CD4-positive, alpha-beta memory T cell (primary cell): ENCODE measurements at regions not wholly inside any gene's neighbourhood (a gene's known extent, or its start where the extent isn't known, plus 50 kb on each side); places are given as distances from the start of the nearest gene placed in this dataset.

Experiments
- CTCF ChIA-PET: fragments of 350-600 bp; sonication (Branson Sonifier 250); formaldehyde crosslinking; loops from one replicate; lab custom pipeline; 2021; ENCODE audit warnings: inconsistent platforms; ENCODE audit not compliant: partially characterized antibody; lab: Charles Lee
- POLR2A ChIA-PET: fragments of 350-600 bp; sonication (Branson Sonifier 250); formaldehyde crosslinking; loops from one replicate; lab custom pipeline; 2021; ENCODE audit not compliant: partially characterized antibody; lab: Charles Lee
- DNase-seq, 5 donors: peaks; one replicate each; pipeline versions ENCODE4 v3.0.0 to v3.0.0-alpha.2; 2020 to 2022; ENCODE audit warnings: mixed read lengths in 1 of 5
- H3K27ac ChIP-seq: one replicate; pipeline ENCODE4 v1.7.0; 2013; ENCODE audit warnings: low read depth, low read length
- H3K27me3 ChIP-seq: 2 replicates; pipeline ENCODE4 v1.7.0; 2013; ENCODE audit warnings: mild to moderate bottlenecking, low read length, moderate library complexity; ENCODE audit not compliant: insufficient read depth
- H3K36me3 ChIP-seq: 2 replicates; pipeline ENCODE4 v1.7.0; 2013; ENCODE audit warnings: mild to moderate bottlenecking, low read length, moderate library complexity; ENCODE audit not compliant: insufficient read depth
- H3K4me1 ChIP-seq: 2 replicates; pipeline ENCODE4 v1.7.0; 2013; ENCODE audit warnings: mild to moderate bottlenecking, low read length, moderate library complexity; ENCODE audit not compliant: insufficient read depth
- H3K4me3 ChIP-seq, 2 donors: one replicate each; pipeline ENCODE4 v1.7.0; 2013; ENCODE audit warnings: low read length in 2 of 2, mild to moderate bottlenecking in 1 of 2
- H3K9me3 ChIP-seq, 2 donors: one replicate each; pipeline ENCODE4 v1.7.0; 2013; ENCODE audit warnings: low read length in 2 of 2, control low read depth in 1 of 2; ENCODE audit not compliant: control insufficient read depth in 1 of 2
- H3K27ac Mint-ChIP-seq, 7 donors: one replicate each; pipeline ENCODE4 v1.8.0; 2020 to 2021; ENCODE audit warnings: mixed read lengths in 7 of 7, mild to moderate bottlenecking in 6 of 7, inconsistent platforms in 3 of 7, moderate library complexity in 3 of 7
- H3K27me3 Mint-ChIP-seq, 2 donors: one replicate each; pipeline ENCODE4 v1.8.0; 2020 to 2021; ENCODE audit warnings: mixed read lengths in 2 of 2
- H3K36me3 Mint-ChIP-seq, 2 donors: one replicate each; pipeline ENCODE4 v1.8.0; 2020 to 2021; ENCODE audit warnings: mixed read lengths in 2 of 2, inconsistent platforms in 1 of 2, mild to moderate bottlenecking in 1 of 2
- H3K4me1 Mint-ChIP-seq, 4 donors: one replicate each; pipeline ENCODE4 v1.8.0; 2020 to 2021; ENCODE audit warnings: mixed read lengths in 4 of 4, mild to moderate bottlenecking in 1 of 4
- H3K4me3 Mint-ChIP-seq, 8 donors: one replicate each; pipeline ENCODE4 v1.8.0; 2020 to 2021; ENCODE audit warnings: mixed read lengths in 8 of 8, mild to moderate bottlenecking in 7 of 8, moderate library complexity in 6 of 8, inconsistent platforms in 3 of 8
- H3K9me3 Mint-ChIP-seq, 8 donors: one replicate each; pipeline ENCODE4 v1.8.0; 2020 to 2021; ENCODE audit warnings: mixed read lengths in 8 of 8, mild to moderate bottlenecking in 5 of 8, inconsistent platforms in 3 of 8, moderate library complexity in 1 of 8
- intact Hi-C: fragments of 100-400 bp; cut with micrococcal nuclease; formaldehyde crosslinking; loops from one replicate; pipeline ENCODE4 v1.15.1; 2023

GRCh38 chr5:156000115-156000514 is 326.8 kb upstream of the SGCD start:
- H3K27me3 Mint-ChIP-seq, result peaks cover 1 to 3% of the 10 kb centered on the region in 2 donors
- Histone ChIP-seq H3K4me1 (no peaks in the 10 kb centered on the region), H3K36me3 (no peaks in the 10 kb centered on the region), H3K27me3 (no peaks in the 10 kb centered on the region), H3K9me3 (no peaks in the 10 kb centered on the region), H3K4me3 (no peak overlapping the region), H3K27ac (no peak overlapping the region)
- no peaks in the 10 kb centered on the region for H3K36me3 Mint-ChIP-seq
- ChIA-PET CTCF (no interaction called here), POLR2A (no interaction called here)
- no peak for DNase-seq
- H3K4me3 Mint-ChIP-seq, result no peak overlapping the region
- H3K4me1 Mint-ChIP-seq, result no peaks in the 10 kb centered on the region
- peaks cover 0 to 2% (median 0%) of the 10 kb centered on the region in 8 donors for H3K9me3 Mint-ChIP-seq
- intact Hi-C loops, result no loop called here
- no peak overlapping the region for H3K27ac Mint-ChIP-seq

DNA sequence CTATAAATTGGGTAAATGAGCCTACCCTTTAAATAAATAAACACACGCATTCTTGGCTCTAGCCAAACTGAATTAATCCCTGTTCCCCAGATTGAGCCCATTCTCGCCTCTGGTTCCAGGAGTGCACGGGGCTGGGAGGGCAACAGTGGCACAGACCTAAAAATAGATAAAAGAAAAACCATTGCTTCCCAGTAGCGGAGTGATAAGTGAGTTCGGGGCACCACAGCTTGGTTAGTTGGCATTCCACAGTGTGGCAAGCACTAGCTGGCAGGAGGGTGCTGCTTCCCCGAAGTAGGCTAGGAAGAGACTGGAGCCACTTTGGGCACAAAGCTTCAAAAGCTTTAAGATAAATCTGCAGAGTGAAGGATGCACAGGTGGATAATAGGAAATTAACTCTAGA is 322.2 kb upstream of the SGCD start:
- H3K4me3 ChIP-seq, result no peak overlapping the region
- H3K9me3 Mint-ChIP-seq, result peaks cover 0 to 3% (median 0%) of the 10 kb centered on the region in 8 donors
- H3K36me3 ChIP-seq, result no peaks in the 10 kb centered on the region
- ChIA-PET CTCF (no interaction called here), POLR2A (no interaction called here)
- H3K4me1 ChIP-seq, result no peaks in the 10 kb centered on the region
- H3K4me1 Mint-ChIP-seq, result no peaks in the 10 kb centered on the region
- intact Hi-C loops, result no loop called here
- no peak for DNase-seq
- peaks cover 2 to 7% of the 10 kb centered on the region in 2 donors for H3K27me3 Mint-ChIP-seq
- no peak overlapping the region for H3K27ac Mint-ChIP-seq
- no peak overlapping the region for H3K27ac ChIP-seq
- no peak overlapping the region for H3K4me3 Mint-ChIP-seq
- H3K9me3 ChIP-seq, result no peaks in the 10 kb centered on the region
- H3K36me3 Mint-ChIP-seq, result no peaks in the 10 kb centered on the region
- H3K27me3 ChIP-seq, result no peaks in the 10 kb centered on the region

DNA sequence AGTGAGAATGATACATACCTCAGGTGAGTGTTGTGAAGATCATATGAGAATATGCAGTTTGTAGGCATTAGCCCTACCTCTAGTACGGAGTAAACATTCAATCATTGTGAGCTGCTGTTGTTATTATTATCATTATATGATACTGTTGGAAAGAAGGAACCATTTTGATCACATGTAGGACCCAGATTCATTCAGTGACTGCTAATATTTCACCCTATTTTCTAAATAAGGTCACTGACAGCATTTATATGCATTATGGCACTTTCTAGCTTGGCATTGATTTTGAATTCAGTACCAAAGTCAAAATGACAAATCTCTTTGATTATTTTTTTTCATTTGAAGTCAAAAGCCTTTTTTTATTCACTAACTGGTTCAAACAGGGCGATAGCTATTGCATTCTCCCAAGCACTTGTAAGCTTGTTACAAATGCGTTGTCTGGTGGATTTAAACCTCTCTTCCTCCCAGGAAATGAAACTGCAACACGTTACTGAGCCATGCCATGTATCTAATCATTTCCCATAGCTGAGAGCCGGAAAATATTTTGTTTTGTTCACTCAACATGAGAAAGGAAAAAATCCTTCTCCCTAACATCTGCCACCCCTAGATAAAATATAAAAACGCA is 320.8 kb upstream of the SGCD start:
- intact Hi-C loops, result no loop called here
- peaks cover 2 to 7% of the 10 kb centered on the region in 2 donors for H3K27me3 Mint-ChIP-seq

DNA sequence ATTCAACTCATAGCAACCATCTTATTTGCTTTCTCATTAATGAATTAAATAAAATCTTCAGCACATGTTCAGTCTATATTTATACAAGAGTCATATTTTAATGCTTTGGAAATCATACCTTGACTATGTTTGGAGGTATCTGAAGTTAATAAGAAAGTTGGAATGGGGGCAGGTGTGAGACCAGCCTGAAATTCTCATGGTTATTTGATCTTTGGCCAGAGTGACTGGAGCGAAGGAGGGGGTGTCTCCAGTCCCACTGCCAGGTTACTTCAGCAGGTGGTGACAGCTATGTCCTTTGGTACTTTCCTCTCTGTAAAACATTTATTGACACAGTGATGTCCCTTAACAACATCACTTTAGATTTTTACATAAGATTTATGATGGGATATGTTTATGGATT is 318.1 kb upstream of the SGCD start:
- H3K4me1 ChIP-seq, result no peaks in the 10 kb centered on the region

More for the DNA sequence above, 320.8 kb upstream of the SGCD start:
- Mint-ChIP-seq H3K4me3 (no peak overlapping the region), H3K4me1 (no peaks in the 10 kb centered on the region), H3K36me3 (no peaks in the 10 kb centered on the region), H3K9me3 (peaks cover 0 to 3% (median 0%) of the 10 kb centered on the region in 8 donors), H3K27ac (no peak overlapping the region)
- H3K27me3 ChIP-seq, result no peaks in the 10 kb centered on the region
- ChIA-PET CTCF (no interaction called here), POLR2A (no interaction called here)
- no peak overlapping the region for H3K27ac ChIP-seq
- H3K4me1 ChIP-seq, result no peaks in the 10 kb centered on the region
- DNase-seq, result no peak
- no peaks in the 10 kb centered on the region for H3K9me3 ChIP-seq
- H3K36me3 ChIP-seq, result no peaks in the 10 kb centered on the region
- H3K4me3 ChIP-seq, result no peak overlapping the region

DNA sequence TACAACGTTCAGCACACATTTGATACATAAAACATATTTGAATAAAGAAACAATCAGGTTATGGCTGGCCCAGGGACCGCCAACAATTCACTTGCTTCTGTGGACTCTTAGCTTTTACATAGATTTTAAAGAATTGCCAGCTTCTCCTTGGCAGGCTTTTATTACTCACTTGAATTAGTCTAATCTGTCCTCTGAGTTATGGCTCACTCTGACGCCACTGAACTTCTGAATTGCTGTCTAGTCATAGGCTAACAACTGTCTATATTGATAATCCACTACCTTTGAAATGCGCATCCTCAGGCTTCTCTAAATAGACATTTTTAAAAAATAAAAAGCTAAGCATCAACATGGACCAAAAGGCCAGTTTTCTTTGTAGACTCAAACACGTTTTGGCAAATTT is 317.4 kb upstream of the SGCD start:
- no peaks in the 10 kb centered on the region for H3K4me1 ChIP-seq
- no peaks in the 10 kb centered on the region for H3K9me3 ChIP-seq
- no peaks in the 10 kb centered on the region for H3K36me3 ChIP-seq
- CTCF ChIA-PET, result no interaction called here
- no peaks in the 10 kb centered on the region for H3K27me3 ChIP-seq
- no peak overlapping the region for H3K27ac ChIP-seq
- Mint-ChIP-seq H3K9me3 (peaks cover 0 to 3% (median 0%) of the 10 kb centered on the region in 8 donors), H3K4me1 (no peaks in the 10 kb centered on the region), H3K4me3 (no peak overlapping the region), H3K27ac (no peak overlapping the region), H3K36me3 (no peaks in the 10 kb centered on the region), H3K27me3 (peaks cover 2 to 5% of the 10 kb centered on the region in 2 donors)
- POLR2A ChIA-PET, result no interaction called here
- intact Hi-C loops, result no loop called here
- no peak for DNase-seq
- H3K4me3 ChIP-seq, result no peak overlapping the region

More for the DNA sequence above, 318.1 kb upstream of the SGCD start:
- no peak for DNase-seq
- Mint-ChIP-seq H3K9me3 (peaks cover 0 to 3% (median 0%) of the 10 kb centered on the region in 8 donors), H3K36me3 (no peaks in the 10 kb centered on the region), H3K4me1 (no peaks in the 10 kb centered on the region), H3K4me3 (no peak overlapping the region), H3K27ac (no peak overlapping the region), H3K27me3 (peaks cover 2 to 7% of the 10 kb centered on the region in 2 donors)
- Histone ChIP-seq H3K27me3 (no peaks in the 10 kb centered on the region), H3K9me3 (no peaks in the 10 kb centered on the region), H3K36me3 (no peaks in the 10 kb centered on the region), H3K27ac (no peak overlapping the region), H3K4me3 (no peak overlapping the region)
- intact Hi-C loops, result no loop called here
- ChIA-PET CTCF (no interaction called here), POLR2A (no interaction called here)

- Histone ChIP-seq H3K27ac (no peak overlapping the region), H3K27me3 (no peaks in the 10 kb centered on the region), H3K4me3 (no peak overlapping the region), H3K4me1 (no peaks in the 10 kb centered on the region), H3K9me3 (no peaks in the 10 kb centered on the region), H3K36me3 (no peaks in the 10 kb centered on the region)
- no peak for DNase-seq
- ChIA-PET POLR2A (no interaction called here), CTCF (no interaction called here)
- Mint-ChIP-seq H3K27ac (no peak overlapping the region), H3K36me3 (no peaks in the 10 kb centered on the region), H3K4me3 (no peak overlapping the region), H3K27me3 (peaks cover 0 to 2% of the 10 kb centered on the region in 2 donors), H3K4me1 (no peaks in the 10 kb centered on the region), H3K9me3 (no peaks in the 10 kb centered on the region)
- intact Hi-C loops, result no loop called here
Observed at GRCh38 chr5:156015137-156015536, 311.8 kb upstream of the SGCD start.

GRCh38 chr5:156019130-156019529 is 307.8 kb upstream of the SGCD start:
- Mint-ChIP-seq H3K27me3 (peaks cover 1 to 5% of the 10 kb centered on the region in 2 donors), H3K27ac (no peak overlapping the region), H3K4me1 (no peaks in the 10 kb centered on the region), H3K9me3 (no peaks in the 10 kb centered on the region), H3K36me3 (no peaks in the 10 kb centered on the region), H3K4me3 (no peak overlapping the region)
- no peaks in the 10 kb centered on the region for H3K9me3 ChIP-seq
- H3K4me1 ChIP-seq, result no peaks in the 10 kb centered on the region
- CTCF ChIA-PET, result no interaction called here
- intact Hi-C loops, result no loop called here
- no peaks in the 10 kb centered on the region for H3K36me3 ChIP-seq
- POLR2A ChIA-PET, result no interaction called here
- no peaks in the 10 kb centered on the region for H3K27me3 ChIP-seq
- no peak for DNase-seq
- H3K27ac ChIP-seq, result no peak overlapping the region
- no peak overlapping the region for H3K4me3 ChIP-seq
